Parathyroid adenoma (tissue), 2 donors: ENCODE measurements at regions not wholly inside any gene's neighbourhood (a gene's known extent, or its start where the extent isn't known, plus 50 kb on each side); places are given as distances from the start of the nearest gene placed in this dataset.

Source experiments
- H2AFZ ChIP-seq: fragments of 300-600 bp; sonication (generic); one replicate; pipeline ENCODE4 v1.7.0; 2017; ENCODE audit warnings: antibody characterized with exemption, mild to moderate bottlenecking
- H3K27ac ChIP-seq: fragments of 300-600 bp; sonication (generic); one replicate; pipeline ENCODE4 v1.7.0; 2017
- H3K27me3 ChIP-seq: fragments of 300-600 bp; sonication (generic); one replicate; pipeline ENCODE4 v1.7.0; 2017; ENCODE audit warnings: low read length; ENCODE audit not compliant: control insufficient read depth, insufficient read depth
- H3K36me3 ChIP-seq: fragments of 300-600 bp; sonication (generic); one replicate; pipeline ENCODE4 v1.7.0; 2017; ENCODE audit warnings: low read length; ENCODE audit not compliant: control insufficient read depth, insufficient read depth
- H3K4me1 ChIP-seq: fragments of 300-600 bp; sonication (generic); one replicate; pipeline ENCODE4 v1.7.0; 2017; ENCODE audit warnings: control low read depth
- H3K4me2 ChIP-seq: fragments of 300-600 bp; sonication (generic); one replicate; pipeline ENCODE4 v1.7.0; 2017; ENCODE audit warnings: low read length
- H3K4me3 ChIP-seq: fragments of 300-600 bp; sonication (generic); one replicate; pipeline ENCODE4 v1.7.0; 2017; ENCODE audit warnings: low read depth, low read length
- H3K79me2 ChIP-seq: fragments of 300-600 bp; sonication (generic); one replicate; pipeline ENCODE4 v1.7.0; 2017; ENCODE audit warnings: control low read depth
- H3K9ac ChIP-seq: fragments of 300-600 bp; sonication (generic); one replicate; pipeline ENCODE4 v1.7.0; 2017; ENCODE audit warnings: mild to moderate bottlenecking
- H3K9me3 ChIP-seq: fragments of 300-600 bp; sonication (generic); one replicate; pipeline ENCODE4 v1.7.0; 2017; ENCODE audit warnings: low read length; ENCODE audit not compliant: control insufficient read depth
- TF ChIP-seq, protein P1 (sequence below): fragments of 300-600 bp; sonication (generic); IDR thresholded peaks from one replicate; pipeline ENCODE4 v1.7.0; 2017; ENCODE audit warnings: antibody characterized with exemption, mild to moderate bottlenecking
- donor health status: primary hyperparathyroidism.

- Histone ChIP-seq H3K9ac (no peak overlapping the region), H3K27ac (no peak overlapping the region), H3K4me3 (no peak overlapping the region), H3K79me2 (no peaks in the 10 kb centered on the region), H3K36me3 (no peaks in the 10 kb centered on the region), H3K27me3 (no peaks in the 10 kb centered on the region), H2AFZ (no peak overlapping the region), H3K4me1 (no peaks in the 10 kb centered on the region), H3K9me3 (no peaks in the 10 kb centered on the region), H3K4me2 (no peak overlapping the region)
- TF ChIP-seq, protein P1, sequence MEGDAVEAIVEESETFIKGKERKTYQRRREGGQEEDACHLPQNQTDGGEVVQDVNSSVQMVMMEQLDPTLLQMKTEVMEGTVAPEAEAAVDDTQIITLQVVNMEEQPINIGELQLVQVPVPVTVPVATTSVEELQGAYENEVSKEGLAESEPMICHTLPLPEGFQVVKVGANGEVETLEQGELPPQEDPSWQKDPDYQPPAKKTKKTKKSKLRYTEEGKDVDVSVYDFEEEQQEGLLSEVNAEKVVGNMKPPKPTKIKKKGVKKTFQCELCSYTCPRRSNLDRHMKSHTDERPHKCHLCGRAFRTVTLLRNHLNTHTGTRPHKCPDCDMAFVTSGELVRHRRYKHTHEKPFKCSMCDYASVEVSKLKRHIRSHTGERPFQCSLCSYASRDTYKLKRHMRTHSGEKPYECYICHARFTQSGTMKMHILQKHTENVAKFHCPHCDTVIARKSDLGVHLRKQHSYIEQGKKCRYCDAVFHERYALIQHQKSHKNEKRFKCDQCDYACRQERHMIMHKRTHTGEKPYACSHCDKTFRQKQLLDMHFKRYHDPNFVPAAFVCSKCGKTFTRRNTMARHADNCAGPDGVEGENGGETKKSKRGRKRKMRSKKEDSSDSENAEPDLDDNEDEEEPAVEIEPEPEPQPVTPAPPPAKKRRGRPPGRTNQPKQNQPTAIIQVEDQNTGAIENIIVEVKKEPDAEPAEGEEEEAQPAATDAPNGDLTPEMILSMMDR = no peak
Observed at GRCh38 chr1:56081173-56081572, 498.2 kb downstream of the PLPP3 start.

DNA sequence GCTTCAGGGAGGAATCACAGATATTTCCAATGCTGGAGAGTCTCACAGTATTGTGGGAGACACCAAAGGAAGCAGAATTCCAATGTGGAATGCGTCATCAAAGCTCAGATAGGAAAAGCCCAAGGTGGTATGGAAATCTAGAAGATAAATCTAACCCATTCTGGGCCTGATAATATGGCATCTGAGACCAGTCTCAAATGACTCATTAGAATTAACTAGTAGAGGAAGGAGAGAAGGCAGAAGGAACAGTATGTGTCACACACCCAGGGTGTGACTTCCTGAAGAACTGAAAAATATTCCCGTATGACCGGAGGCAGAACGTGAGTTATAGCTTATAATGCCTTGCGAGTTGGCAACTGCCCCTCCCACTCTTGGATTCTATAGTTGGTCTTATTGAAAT, 499.2 kb downstream of the PLPP3 start:
- Histone ChIP-seq H3K4me2 (no peak overlapping the region), H3K4me1 (no peaks in the 10 kb centered on the region), H3K79me2 (no peaks in the 10 kb centered on the region), H3K36me3 (no peaks in the 10 kb centered on the region), H3K27ac (no peak overlapping the region), H3K27me3 (no peaks in the 10 kb centered on the region), H2AFZ (no peak overlapping the region), H3K4me3 (no peak overlapping the region), H3K9me3 (no peaks in the 10 kb centered on the region), H3K9ac (no peak overlapping the region)
- TF ChIP-seq, protein P1 = no peak

- Histone ChIP-seq H3K27me3 (no peaks in the 10 kb centered on the region), H3K4me2 (no peak overlapping the region), H3K9me3 (no peaks in the 10 kb centered on the region), H3K27ac (no peak overlapping the region), H3K79me2 (no peaks in the 10 kb centered on the region), H3K4me1 (no peaks in the 10 kb centered on the region), H3K4me3 (no peak overlapping the region), H3K9ac (no peak overlapping the region), H3K36me3 (no peaks in the 10 kb centered on the region), H2AFZ (no peak overlapping the region)
- TF ChIP-seq, protein P1 = no peak
Observed at GRCh38 chr1:56079391-56079790, 500.0 kb downstream of the PLPP3 start.

GRCh38 chr1:56077206-56077605, 502.2 kb downstream of the PLPP3 start:
- Histone ChIP-seq H3K79me2 (no peaks in the 10 kb centered on the region), H3K4me3 (no peak overlapping the region), H3K4me1 (no peaks in the 10 kb centered on the region), H3K4me2 (no peak overlapping the region), H3K9me3 (no peaks in the 10 kb centered on the region), H2AFZ (no peak overlapping the region), H3K27ac (no peak overlapping the region), H3K27me3 (no peaks in the 10 kb centered on the region), H3K36me3 (no peaks in the 10 kb centered on the region), H3K9ac (no peak overlapping the region)
- TF ChIP-seq, protein P1 = no peak

GRCh38 chr1:56074007-56074651, 505.2 kb downstream of the PLPP3 start:
- no peaks in the 10 kb centered on the region for H3K36me3 ChIP-seq
- H3K4me1 ChIP-seq = no peaks in the 10 kb centered on the region
- no peak overlapping the region for H3K9ac ChIP-seq
- H3K27me3 ChIP-seq = no peaks in the 10 kb centered on the region
- no peak overlapping the region for H2AFZ ChIP-seq
- no peak overlapping the region for H3K27ac ChIP-seq
- H3K4me2 ChIP-seq = no peak overlapping the region
- H3K79me2 ChIP-seq = no peaks in the 10 kb centered on the region
- TF ChIP-seq, protein P1 = no peak
- no peak overlapping the region for H3K4me3 ChIP-seq
- no peaks in the 10 kb centered on the region for H3K9me3 ChIP-seq
